ENCODE measurements at regions not wholly inside any gene's neighbourhood (a gene's known extent, or its start where the extent isn't known, plus 50 kb on each side); places are given as distances from the start of the nearest gene placed in this dataset.

DNA sequence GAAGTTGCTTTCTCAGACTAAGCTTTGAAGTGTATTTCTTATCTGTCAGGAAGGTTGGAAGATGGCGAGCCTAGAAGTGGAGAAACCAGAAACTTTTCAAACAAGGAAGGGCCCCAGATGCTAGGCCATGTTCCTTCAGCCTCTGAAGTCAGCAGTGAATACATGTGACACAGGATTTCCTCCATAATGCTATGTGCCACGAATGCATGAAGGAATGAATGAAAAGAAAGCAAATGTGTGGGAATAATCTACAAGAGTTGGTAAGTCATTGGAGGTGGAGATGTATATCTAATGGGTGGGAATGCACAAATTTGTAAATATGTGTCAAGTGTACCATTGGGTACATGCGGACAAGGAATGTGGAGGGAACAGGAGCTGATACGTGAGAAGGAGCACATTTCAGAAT is 123.2 kb upstream of the PRSS16 start:
- TF ChIP-seq, protein P1, sequence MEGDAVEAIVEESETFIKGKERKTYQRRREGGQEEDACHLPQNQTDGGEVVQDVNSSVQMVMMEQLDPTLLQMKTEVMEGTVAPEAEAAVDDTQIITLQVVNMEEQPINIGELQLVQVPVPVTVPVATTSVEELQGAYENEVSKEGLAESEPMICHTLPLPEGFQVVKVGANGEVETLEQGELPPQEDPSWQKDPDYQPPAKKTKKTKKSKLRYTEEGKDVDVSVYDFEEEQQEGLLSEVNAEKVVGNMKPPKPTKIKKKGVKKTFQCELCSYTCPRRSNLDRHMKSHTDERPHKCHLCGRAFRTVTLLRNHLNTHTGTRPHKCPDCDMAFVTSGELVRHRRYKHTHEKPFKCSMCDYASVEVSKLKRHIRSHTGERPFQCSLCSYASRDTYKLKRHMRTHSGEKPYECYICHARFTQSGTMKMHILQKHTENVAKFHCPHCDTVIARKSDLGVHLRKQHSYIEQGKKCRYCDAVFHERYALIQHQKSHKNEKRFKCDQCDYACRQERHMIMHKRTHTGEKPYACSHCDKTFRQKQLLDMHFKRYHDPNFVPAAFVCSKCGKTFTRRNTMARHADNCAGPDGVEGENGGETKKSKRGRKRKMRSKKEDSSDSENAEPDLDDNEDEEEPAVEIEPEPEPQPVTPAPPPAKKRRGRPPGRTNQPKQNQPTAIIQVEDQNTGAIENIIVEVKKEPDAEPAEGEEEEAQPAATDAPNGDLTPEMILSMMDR (IDR thresholded peaks at IDR 0.05; ENCODE audit: low read length) = no peak
- TF ChIP-seq EZH2 (IDR thresholded peaks at IDR 0.05; ENCODE audit: borderline replicate concordance, low read length) = no peak

Measured in OCI-LY1 (cell line).